ENCODE measurements at regions not wholly inside any gene's neighbourhood (a gene's known extent, or its start where the extent isn't known, plus 50 kb on each side); places are given as distances from the start of the nearest gene placed in this dataset.

DNA sequence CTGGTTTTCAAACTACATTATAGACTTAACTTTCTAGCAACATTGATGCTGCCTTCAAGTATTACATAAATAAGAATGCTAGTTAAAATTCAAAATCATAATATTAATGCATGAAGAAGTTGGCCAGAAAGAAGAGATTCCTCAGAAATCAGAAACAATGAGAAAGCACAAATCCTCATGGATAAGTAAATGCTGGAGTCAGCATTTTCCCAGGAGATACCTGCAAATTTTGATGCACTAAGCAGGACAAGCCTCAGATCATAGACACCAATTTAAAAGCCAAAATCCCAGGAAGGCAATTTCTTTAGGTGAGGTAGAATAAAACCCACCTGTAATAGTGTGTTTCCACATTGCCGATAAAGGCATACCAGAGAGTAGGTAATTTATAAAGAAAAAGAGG is 305.2 kb upstream of the TBX18 start:
- 100% methylated on average over 1 of the region's 1 CpG for WGBS (ENCODE audit: insufficient coverage)
- Mint-ChIP-seq H3K27me3 (no peaks in the 10 kb centered on the region), H3K9me3 (ENCODE audit: insufficient read depth) (no peaks in the 10 kb centered on the region), H3K4me1 (no peaks in the 10 kb centered on the region), H3K27ac (no peak overlapping the region), H3K4me3 (no peak overlapping the region)
- CTCF ChIA-PET, result no interaction called here
- H3K36me3 ChIP-seq (replicated peaks in 1 of 2; ENCODE audit: control extremely low read depth in 1 of 2, control insufficient read depth in 1 of 2, extremely low read depth in 1 of 2, insufficient read depth in 2 of 2, low read length in 1 of 2), result no peaks in the 10 kb centered on the region
- H2AFZ ChIP-seq (ENCODE audit: insufficient read depth, low read depth, low read length, poor library complexity, severe bottlenecking), result no peak overlapping the region
- no peaks in the 10 kb centered on the region for H3K9me3 ChIP-seq (ENCODE audit: control extremely low read depth in 1 of 3, control insufficient read depth in 2 of 3, insufficient read depth in 1 of 3, low read length in 2 of 3)
- no peak overlapping the region for H3K9ac ChIP-seq (ENCODE audit: low read length)
- no peak overlapping the region for H3K4me3 ChIP-seq (ENCODE audit: control extremely low read depth in 1 of 5, extremely low read depth in 1 of 5, insufficient read depth in 1 of 5, low read depth in 2 of 5, low read length in 4 of 5)
- no peaks in the 10 kb centered on the region for H3K79me2 ChIP-seq (ENCODE audit: control insufficient read depth, insufficient read depth, low read length)
- DNase-seq (no peak), ATAC-seq (ENCODE audit: low read depth) (no peak)
- no peak overlapping the region for H3K27ac ChIP-seq (ENCODE audit: low read length in 2 of 2)
- no peaks in the 10 kb centered on the region for H3K4me1 ChIP-seq (ENCODE audit: control insufficient read depth in 2 of 2, insufficient read depth in 2 of 2, low read length in 2 of 2)
- intact Hi-C loops (cut with micrococcal nuclease), result no loop called here
- no peak overlapping the region for H3K4me2 ChIP-seq (replicated peaks; ENCODE audit: low read depth, low read length, poor library complexity, severe bottlenecking)
- no peak for TF ChIP-seq EZH2 (IDR thresholded peaks at IDR 0.05; ENCODE audit: borderline replicate concordance, insufficient read depth, low read depth, low read length, poor library complexity, severe bottlenecking)
- TF ChIP-seq, protein P1, sequence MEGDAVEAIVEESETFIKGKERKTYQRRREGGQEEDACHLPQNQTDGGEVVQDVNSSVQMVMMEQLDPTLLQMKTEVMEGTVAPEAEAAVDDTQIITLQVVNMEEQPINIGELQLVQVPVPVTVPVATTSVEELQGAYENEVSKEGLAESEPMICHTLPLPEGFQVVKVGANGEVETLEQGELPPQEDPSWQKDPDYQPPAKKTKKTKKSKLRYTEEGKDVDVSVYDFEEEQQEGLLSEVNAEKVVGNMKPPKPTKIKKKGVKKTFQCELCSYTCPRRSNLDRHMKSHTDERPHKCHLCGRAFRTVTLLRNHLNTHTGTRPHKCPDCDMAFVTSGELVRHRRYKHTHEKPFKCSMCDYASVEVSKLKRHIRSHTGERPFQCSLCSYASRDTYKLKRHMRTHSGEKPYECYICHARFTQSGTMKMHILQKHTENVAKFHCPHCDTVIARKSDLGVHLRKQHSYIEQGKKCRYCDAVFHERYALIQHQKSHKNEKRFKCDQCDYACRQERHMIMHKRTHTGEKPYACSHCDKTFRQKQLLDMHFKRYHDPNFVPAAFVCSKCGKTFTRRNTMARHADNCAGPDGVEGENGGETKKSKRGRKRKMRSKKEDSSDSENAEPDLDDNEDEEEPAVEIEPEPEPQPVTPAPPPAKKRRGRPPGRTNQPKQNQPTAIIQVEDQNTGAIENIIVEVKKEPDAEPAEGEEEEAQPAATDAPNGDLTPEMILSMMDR (IDR thresholded peaks at IDR 0.05), result no peak
- POLR2A ChIA-PET, result no interaction called here
- H3K27me3 ChIP-seq (replicated peaks in 1 of 4; ENCODE audit: control extremely low read depth in 1 of 4, control insufficient read depth in 3 of 4, insufficient read depth in 4 of 4, low read length in 3 of 4), result no peaks in the 10 kb centered on the region
- H4K20me1 ChIP-seq (ENCODE audit: control insufficient read depth, insufficient read depth, low read length, poor library complexity, severe bottlenecking), result no peaks in the 10 kb centered on the region

DNA sequence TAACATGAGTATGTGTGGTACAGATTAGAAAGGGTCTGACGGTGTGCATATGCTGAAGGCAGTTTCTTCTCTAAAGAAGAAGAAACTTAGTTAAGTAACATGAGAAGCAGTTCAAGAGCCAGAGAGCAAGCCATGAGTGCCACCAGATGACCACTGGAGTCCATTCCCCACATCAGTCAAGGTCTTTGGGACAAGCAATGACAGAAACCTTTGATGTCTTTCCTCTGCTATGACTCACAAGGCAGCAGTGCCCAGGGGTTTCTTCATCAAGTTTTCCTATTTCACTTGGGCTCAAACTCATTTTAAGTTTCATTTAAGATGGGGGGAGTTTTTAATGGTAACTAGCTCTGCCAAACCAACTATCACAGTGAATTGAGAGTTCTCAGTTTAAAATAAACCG is 303.8 kb upstream of the TBX18 start:
- Histone ChIP-seq H3K9me3 (ENCODE audit: control extremely low read depth in 1 of 3, control insufficient read depth in 2 of 3, insufficient read depth in 1 of 3, low read length in 2 of 3) (no peaks in the 10 kb centered on the region), H2AFZ (ENCODE audit: insufficient read depth, low read depth, low read length, poor library complexity, severe bottlenecking) (no peak overlapping the region), H3K36me3 (replicated peaks in 1 of 2; ENCODE audit: control extremely low read depth in 1 of 2, control insufficient read depth in 1 of 2, extremely low read depth in 1 of 2, insufficient read depth in 2 of 2, low read length in 1 of 2) (no peaks in the 10 kb centered on the region), H3K4me2 (replicated peaks; ENCODE audit: low read depth, low read length, poor library complexity, severe bottlenecking) (no peak overlapping the region), H4K20me1 (ENCODE audit: control insufficient read depth, insufficient read depth, low read length, poor library complexity, severe bottlenecking) (no peaks in the 10 kb centered on the region), H3K27ac (ENCODE audit: low read length in 2 of 2) (no peak overlapping the region), H3K4me1 (ENCODE audit: control insufficient read depth in 2 of 2, insufficient read depth in 2 of 2, low read length in 2 of 2) (no peaks in the 10 kb centered on the region), H3K4me3 (ENCODE audit: control extremely low read depth in 1 of 5, extremely low read depth in 1 of 5, insufficient read depth in 1 of 5, low read depth in 2 of 5, low read length in 4 of 5) (no peak overlapping the region), H3K79me2 (ENCODE audit: control insufficient read depth, insufficient read depth, low read length) (no peaks in the 10 kb centered on the region), H3K27me3 (replicated peaks in 1 of 4; ENCODE audit: control extremely low read depth in 1 of 4, control insufficient read depth in 3 of 4, insufficient read depth in 4 of 4, low read length in 3 of 4) (no peaks in the 10 kb centered on the region), H3K9ac (ENCODE audit: low read length) (no peak overlapping the region)
- intact Hi-C loops (cut with micrococcal nuclease), result no loop called here
- H3K27ac Mint-ChIP-seq, result no peak overlapping the region
- WGBS (ENCODE audit: insufficient coverage), result 89% methylated on average over 1 of the region's 2 CpGs
- DNase-seq (no peak), ATAC-seq (ENCODE audit: low read depth) (no peak)
- H3K9me3 Mint-ChIP-seq (ENCODE audit: insufficient read depth), result no peaks in the 10 kb centered on the region
- ChIA-PET POLR2A (no interaction called here), CTCF (no interaction called here)
- H3K4me1 Mint-ChIP-seq, result no peaks in the 10 kb centered on the region
- no peaks in the 10 kb centered on the region for H3K27me3 Mint-ChIP-seq
- H3K4me3 Mint-ChIP-seq, result no peak overlapping the region
- no peak for TF ChIP-seq EZH2 (IDR thresholded peaks at IDR 0.05; ENCODE audit: borderline replicate concordance, insufficient read depth, low read depth, low read length, poor library complexity, severe bottlenecking)
- TF ChIP-seq, protein P1 (IDR thresholded peaks at IDR 0.05), result no peak

Data from B cell (primary cell).